ENCODE measurements at regions not wholly inside any gene's neighbourhood (a gene's known extent, or its start where the extent isn't known, plus 50 kb on each side); places are given as distances from the start of the nearest gene placed in this dataset.

- Histone ChIP-seq H4K5ac (ENCODE audit: insufficient read length, low read depth, low read length) (no peak overlapping the region), H3K14ac (ENCODE audit: insufficient read depth, low read length) (no peak overlapping the region), H4K20me1 (ENCODE audit: control insufficient read depth, insufficient read depth, insufficient read length) (no peaks in the 10 kb centered on the region), H3K18ac (ENCODE audit: insufficient read length, low read depth, low read length) (no peak overlapping the region), H4K8ac (replicated peaks; ENCODE audit: insufficient read length, low read depth, low read length) (no peak overlapping the region), H2AK5ac (ENCODE audit: insufficient read length, low read length) (no peak overlapping the region), H2BK120ac (ENCODE audit: low read depth, low read length, poor library complexity, severe bottlenecking) (no peak overlapping the region), H3K27ac (ENCODE audit: insufficient read length, low read depth, low read length) (no peak overlapping the region), H2BK15ac (ENCODE audit: low read depth, low read length) (no peak overlapping the region), H3K56ac (ENCODE audit: insufficient read length, low read depth, low read length) (no peak overlapping the region), H3T11ph (ENCODE audit: low read length) (no peak overlapping the region), H3K4me2 (ENCODE audit: insufficient read depth, insufficient read length, low read length) (no peak overlapping the region), H2BK5ac (ENCODE audit: insufficient read length, low read length) (no peak overlapping the region), H3K4me1 (ENCODE audit: insufficient read depth, low read length) (no peaks in the 10 kb centered on the region), H2BK20ac (ENCODE audit: low read depth, low read length, poor library complexity, severe bottlenecking) (no peak overlapping the region), H2AFZ (ENCODE audit: low read length) (no peak overlapping the region), H3K4ac (ENCODE audit: low read depth, low read length) (no peak overlapping the region), H3K79me2 (ENCODE audit: insufficient read depth, low read length) (no peaks in the 10 kb centered on the region), H3K27me3 (ENCODE audit: insufficient read depth, low read length) (no peaks in the 10 kb centered on the region), H4K91ac (ENCODE audit: insufficient read length, low read depth, low read length) (no peak overlapping the region), H3K9me3 (ENCODE audit: control insufficient read depth, low read depth, low read length) (no peaks in the 10 kb centered on the region), H2BK12ac (ENCODE audit: insufficient read length, low read depth, low read length) (no peak overlapping the region), H3K23me2 (ENCODE audit: insufficient read length, low read depth, low read length, poor library complexity, severe bottlenecking) (no peaks in the 10 kb centered on the region), H3K9ac (ENCODE audit: extremely low read depth, insufficient read length, low read length) (no peak overlapping the region), H3K79me1 (ENCODE audit: insufficient read depth, low read depth, low read length, poor library complexity, severe bottlenecking) (no peaks in the 10 kb centered on the region), H3K23ac (ENCODE audit: insufficient read length, low read depth, low read length) (no peak overlapping the region)
- H3K9me3 Mint-ChIP-seq: peaks cover 0 to 2% of the 10 kb centered on the region in 2 experiments; a peak in 2 of 5 replicates
- no peaks in the 10 kb centered on the region for H3K27me3 Mint-ChIP-seq (ENCODE audit: low read depth)
- H3K4me3 Mint-ChIP-seq: no peak overlapping the region
- peaks cover 10 to 12% of the 10 kb centered on the region in 2 experiments for H3K4me1 Mint-ChIP-seq
- DNase-seq: no peak
- no peaks in the 10 kb centered on the region for H3K36me3 Mint-ChIP-seq (ENCODE audit: insufficient read depth in 1 of 3, low read depth in 3 of 3)
- WGBS (ENCODE audit: extremely low coverage, insufficient read length, low lambda C conversion rate): no CpG with 5 or more reads among the region's 5 CpGs
- TF ChIP-seq CTCF (conservative IDR thresholded peaks at IDR 0.05): no peak
- H3K27ac Mint-ChIP-seq: no peak overlapping the region
These were observed 166.9 kb upstream of the WDR11 start for GRCh38 chr10:120684226-120684625.

All from H9 (cell line).